Parathyroid adenoma (tissue), 2 donors: ENCODE measurements at regions not wholly inside any gene's neighbourhood (a gene's known extent, or its start where the extent isn't known, plus 50 kb on each side); places are given as distances from the start of the nearest gene placed in this dataset.

Source experiments
- H2AFZ ChIP-seq: fragments of 300-600 bp; sonication (generic); one replicate; pipeline ENCODE4 v1.7.0; 2017; ENCODE audit warnings: antibody characterized with exemption, mild to moderate bottlenecking
- H3K27ac ChIP-seq: fragments of 300-600 bp; sonication (generic); one replicate; pipeline ENCODE4 v1.7.0; 2017
- H3K27me3 ChIP-seq: fragments of 300-600 bp; sonication (generic); one replicate; pipeline ENCODE4 v1.7.0; 2017; ENCODE audit warnings: low read length; ENCODE audit not compliant: control insufficient read depth, insufficient read depth
- H3K36me3 ChIP-seq: fragments of 300-600 bp; sonication (generic); one replicate; pipeline ENCODE4 v1.7.0; 2017; ENCODE audit warnings: low read length; ENCODE audit not compliant: control insufficient read depth, insufficient read depth
- H3K4me1 ChIP-seq: fragments of 300-600 bp; sonication (generic); one replicate; pipeline ENCODE4 v1.7.0; 2017; ENCODE audit warnings: control low read depth
- H3K4me2 ChIP-seq: fragments of 300-600 bp; sonication (generic); one replicate; pipeline ENCODE4 v1.7.0; 2017; ENCODE audit warnings: low read length
- H3K4me3 ChIP-seq: fragments of 300-600 bp; sonication (generic); one replicate; pipeline ENCODE4 v1.7.0; 2017; ENCODE audit warnings: low read depth, low read length
- H3K79me2 ChIP-seq: fragments of 300-600 bp; sonication (generic); one replicate; pipeline ENCODE4 v1.7.0; 2017; ENCODE audit warnings: control low read depth
- H3K9ac ChIP-seq: fragments of 300-600 bp; sonication (generic); one replicate; pipeline ENCODE4 v1.7.0; 2017; ENCODE audit warnings: mild to moderate bottlenecking
- H3K9me3 ChIP-seq: fragments of 300-600 bp; sonication (generic); one replicate; pipeline ENCODE4 v1.7.0; 2017; ENCODE audit warnings: low read length; ENCODE audit not compliant: control insufficient read depth
- CTCF ChIP-seq: fragments of 300-600 bp; sonication (generic); IDR thresholded peaks from one replicate; pipeline ENCODE4 v1.7.0; 2017; ENCODE audit warnings: antibody characterized with exemption, mild to moderate bottlenecking
- donor health status: primary hyperparathyroidism.

GRCh38 chr18:41798879-41799278, 156.2 kb upstream of the PIK3C3 start:
- Histone ChIP-seq H3K4me1 (no peaks in the 10 kb centered on the region), H3K79me2 (no peaks in the 10 kb centered on the region), H3K27ac (no peak overlapping the region), H3K27me3 (no peaks in the 10 kb centered on the region), H3K4me2 (no peak overlapping the region), H3K36me3 (no peaks in the 10 kb centered on the region), H2AFZ (no peak overlapping the region), H3K9me3 (no peaks in the 10 kb centered on the region), H3K4me3 (no peak overlapping the region), H3K9ac (no peak overlapping the region)
- no peak for TF ChIP-seq CTCF

DNA sequence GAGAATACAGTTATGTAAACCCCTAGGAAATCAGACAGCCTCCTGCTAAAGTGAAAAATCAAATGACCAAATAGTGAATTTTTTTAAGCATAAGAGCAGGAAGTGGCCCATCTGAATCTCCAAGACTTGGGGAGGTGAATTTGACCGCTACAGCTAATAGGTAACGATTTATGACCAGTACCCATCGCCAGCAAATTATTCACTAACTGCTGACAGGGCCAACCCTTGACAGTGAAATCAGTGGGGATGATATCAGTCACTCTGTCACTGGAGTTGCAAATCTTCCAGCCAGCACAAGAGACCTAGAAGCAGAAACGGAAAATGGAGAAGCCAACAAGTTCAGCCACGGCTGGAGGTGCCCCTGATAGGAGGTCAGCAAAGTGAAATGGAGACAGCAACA, 164.3 kb upstream of the PIK3C3 start:
- Histone ChIP-seq H3K4me1 (no peaks in the 10 kb centered on the region), H3K36me3 (no peaks in the 10 kb centered on the region), H2AFZ (no peak overlapping the region), H3K27me3 (no peaks in the 10 kb centered on the region), H3K4me2 (no peak overlapping the region), H3K9ac (no peak overlapping the region), H3K79me2 (no peaks in the 10 kb centered on the region), H3K27ac (no peak overlapping the region), H3K4me3 (no peak overlapping the region), H3K9me3 (no peaks in the 10 kb centered on the region)
- no peak for TF ChIP-seq CTCF

GRCh38 chr18:41789001-41789400, 166.0 kb upstream of the PIK3C3 start:
- Histone ChIP-seq H3K27me3 (no peaks in the 10 kb centered on the region), H3K4me3 (no peak overlapping the region), H3K9ac (no peak overlapping the region), H3K9me3 (no peaks in the 10 kb centered on the region), H3K36me3 (no peaks in the 10 kb centered on the region), H3K27ac (no peak overlapping the region), H3K4me1 (no peaks in the 10 kb centered on the region), H3K4me2 (no peak overlapping the region), H2AFZ (no peak overlapping the region), H3K79me2 (no peaks in the 10 kb centered on the region)
- no peak for TF ChIP-seq CTCF

DNA sequence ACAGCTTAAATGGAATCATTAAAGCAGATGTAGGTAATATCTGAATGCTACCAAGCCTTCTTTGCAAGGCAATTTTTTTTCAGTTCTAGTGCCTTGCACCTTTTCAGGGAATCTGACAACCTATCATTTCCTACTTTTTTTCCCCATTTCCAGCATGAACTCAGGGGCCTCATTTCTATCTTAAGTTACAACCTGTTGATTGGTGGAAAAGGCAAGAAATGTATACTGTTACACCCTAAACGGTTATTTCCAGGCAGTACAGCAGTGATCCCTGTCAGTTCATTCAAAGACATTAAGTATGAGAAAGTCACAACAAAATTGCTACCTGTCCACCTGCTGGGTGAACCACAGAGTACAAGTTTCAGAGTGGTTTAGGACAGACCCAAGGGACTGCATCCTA, 171.2 kb upstream of the PIK3C3 start:
- Histone ChIP-seq H3K4me2 (no peak overlapping the region), H3K36me3 (no peaks in the 10 kb centered on the region), H3K27ac (no peak overlapping the region), H3K4me1 (no peaks in the 10 kb centered on the region), H3K9me3 (no peaks in the 10 kb centered on the region), H2AFZ (no peak overlapping the region), H3K4me3 (no peak overlapping the region), H3K9ac (no peak overlapping the region), H3K79me2 (no peaks in the 10 kb centered on the region), H3K27me3 (no peaks in the 10 kb centered on the region)
- TF ChIP-seq CTCF = no peak

DNA sequence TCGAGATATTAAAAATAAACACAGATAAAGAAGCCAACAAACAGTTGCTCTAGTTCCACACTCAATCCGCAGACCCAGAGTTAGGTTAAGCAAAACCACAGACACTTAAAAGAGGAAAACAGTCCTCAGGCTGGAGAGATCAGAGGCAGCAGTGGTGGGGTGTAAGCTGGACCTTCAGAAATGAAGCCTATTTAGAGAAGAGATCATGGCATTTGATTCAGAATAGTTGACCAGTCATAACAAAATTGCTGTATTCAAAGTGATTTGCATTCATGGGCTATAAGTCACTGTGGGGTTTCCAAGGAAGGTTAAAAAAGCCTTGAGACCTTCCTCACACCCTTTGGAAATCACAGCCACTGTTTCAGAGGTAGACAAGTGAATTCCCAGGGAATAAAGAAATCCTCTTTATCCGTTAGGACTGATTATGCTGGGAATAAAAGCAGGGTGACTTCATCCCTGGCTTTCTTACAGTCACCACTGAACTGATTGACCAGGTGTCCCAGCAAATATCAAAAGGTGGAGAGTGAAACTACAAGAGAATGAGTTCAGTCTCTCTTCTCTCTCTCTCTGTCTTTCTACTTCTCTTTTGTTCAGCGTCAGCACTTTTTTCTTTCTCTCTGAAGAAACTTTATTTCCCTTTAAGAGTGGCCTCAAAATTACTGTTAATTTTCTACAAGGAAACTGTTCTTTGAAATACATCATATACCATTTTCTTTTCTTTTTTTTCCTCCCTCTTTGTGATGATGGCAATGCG, 171.8 kb upstream of the PIK3C3 start:
- TF ChIP-seq CTCF = no peak
- Histone ChIP-seq H3K4me2 (no peak overlapping the region), H3K4me1 (no peaks in the 10 kb centered on the region), H3K9me3 (no peaks in the 10 kb centered on the region), H3K27ac (no peak overlapping the region), H3K36me3 (no peaks in the 10 kb centered on the region), H3K4me3 (no peak overlapping the region), H2AFZ (no peak overlapping the region), H3K9ac (no peak overlapping the region), H3K27me3 (no peaks in the 10 kb centered on the region), H3K79me2 (no peaks in the 10 kb centered on the region)
